ENCODE measurements at regions not wholly inside any gene's neighbourhood (a gene's known extent, or its start where the extent isn't known, plus 50 kb on each side); places are given as distances from the start of the nearest gene placed in this dataset.

DNA sequence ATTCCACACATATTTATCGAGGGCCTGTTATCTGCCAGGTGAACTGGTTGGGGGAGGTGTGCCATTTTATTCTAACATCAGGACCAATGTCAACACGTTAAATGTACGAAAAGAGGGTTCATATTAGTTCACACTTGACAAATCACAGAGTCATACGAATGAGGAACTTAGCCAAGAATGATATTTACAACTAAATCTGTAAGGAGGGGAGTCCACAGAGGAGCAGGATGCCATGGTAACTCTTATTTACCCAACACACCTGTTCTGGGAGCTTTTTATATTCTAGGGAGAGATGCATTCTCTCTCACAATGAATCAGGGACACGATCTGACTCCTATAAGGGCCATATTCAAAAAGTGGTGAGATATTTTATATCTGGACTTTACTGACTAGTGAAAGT, 144.1 kb downstream of the CDC42EP3 start:
- TF ChIP-seq, protein P1, sequence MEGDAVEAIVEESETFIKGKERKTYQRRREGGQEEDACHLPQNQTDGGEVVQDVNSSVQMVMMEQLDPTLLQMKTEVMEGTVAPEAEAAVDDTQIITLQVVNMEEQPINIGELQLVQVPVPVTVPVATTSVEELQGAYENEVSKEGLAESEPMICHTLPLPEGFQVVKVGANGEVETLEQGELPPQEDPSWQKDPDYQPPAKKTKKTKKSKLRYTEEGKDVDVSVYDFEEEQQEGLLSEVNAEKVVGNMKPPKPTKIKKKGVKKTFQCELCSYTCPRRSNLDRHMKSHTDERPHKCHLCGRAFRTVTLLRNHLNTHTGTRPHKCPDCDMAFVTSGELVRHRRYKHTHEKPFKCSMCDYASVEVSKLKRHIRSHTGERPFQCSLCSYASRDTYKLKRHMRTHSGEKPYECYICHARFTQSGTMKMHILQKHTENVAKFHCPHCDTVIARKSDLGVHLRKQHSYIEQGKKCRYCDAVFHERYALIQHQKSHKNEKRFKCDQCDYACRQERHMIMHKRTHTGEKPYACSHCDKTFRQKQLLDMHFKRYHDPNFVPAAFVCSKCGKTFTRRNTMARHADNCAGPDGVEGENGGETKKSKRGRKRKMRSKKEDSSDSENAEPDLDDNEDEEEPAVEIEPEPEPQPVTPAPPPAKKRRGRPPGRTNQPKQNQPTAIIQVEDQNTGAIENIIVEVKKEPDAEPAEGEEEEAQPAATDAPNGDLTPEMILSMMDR (IDR thresholded peaks at IDR 0.05; ENCODE audit: poor library complexity, severe bottlenecking) = no peak
- TF ChIP-seq EZH2 (IDR thresholded peaks at IDR 0.05; ENCODE audit: borderline replicate concordance, insufficient read depth, low read length, poor library complexity, severe bottlenecking) = no peak
- TF ChIP-seq POLR2AphosphoS5 (IDR thresholded peaks at IDR 0.05) = no peak
- no peak for TF ChIP-seq RAD21 (conservative IDR thresholded peaks at IDR 0.05)
- no peak for TF ChIP-seq EP300 (conservative IDR thresholded peaks at IDR 0.05; ENCODE audit: poor library complexity, severe bottlenecking)
- no peak for TF ChIP-seq TAF1 (IDR thresholded peaks at IDR 0.05; ENCODE audit: low read depth)
